H9 (cell line): ENCODE measurements at regions not wholly inside any gene's neighbourhood (a gene's known extent, or its start where the extent isn't known, plus 50 kb on each side); places are given as distances from the start of the nearest gene placed in this dataset.

Source experiments
- DNase-seq: peaks from one replicate; pipeline ENCODE4 v3.0.0-alpha.2; 2017
- H2AFZ ChIP-seq: one replicate; pipeline ENCODE4 v1.6.1; 2013; ENCODE audit warnings: mild to moderate bottlenecking, low read length, control low read depth, moderate library complexity
- H2AK5ac ChIP-seq: 2 replicates; pipeline ENCODE4 v1.6.1; 2013; ENCODE audit warnings: low read length, control low read depth, mixed read lengths; ENCODE audit not compliant: insufficient read length
- H2BK120ac ChIP-seq: one replicate; pipeline ENCODE4 v1.6.1; 2013; ENCODE audit warnings: low read depth, mild to moderate bottlenecking, low read length, control low read depth, inconsistent platforms; ENCODE audit not compliant: poor library complexity, severe bottlenecking
- H2BK12ac ChIP-seq: 2 replicates; pipeline ENCODE4 v1.6.1; 2013; ENCODE audit warnings: low read length, control low read depth, mixed read lengths, low read depth; ENCODE audit not compliant: insufficient read length
- H2BK15ac ChIP-seq: 2 replicates; pipeline ENCODE4 v1.6.1; 2013; ENCODE audit warnings: low read depth, low read length, control low read depth
- H2BK20ac ChIP-seq: one replicate; pipeline ENCODE4 v1.6.1; 2013; ENCODE audit warnings: low read depth, mild to moderate bottlenecking, low read length, control low read depth, inconsistent platforms; ENCODE audit not compliant: poor library complexity, severe bottlenecking
- H2BK5ac ChIP-seq: 2 replicates; pipeline ENCODE4 v1.6.1; 2013; ENCODE audit warnings: low read length, control low read depth, mixed read lengths; ENCODE audit not compliant: insufficient read length
- H3K14ac ChIP-seq: 2 replicates; pipeline ENCODE4 v1.6.1; 2013; ENCODE audit warnings: low read length, control low read depth; ENCODE audit not compliant: insufficient read depth
- H3K18ac ChIP-seq: 2 replicates; pipeline ENCODE4 v1.6.1; 2013; ENCODE audit warnings: low read depth, mild to moderate bottlenecking, mixed read lengths, low read length, control low read depth; ENCODE audit not compliant: insufficient read length
- H3K23ac ChIP-seq: 2 replicates; pipeline ENCODE4 v1.6.1; 2013; ENCODE audit warnings: low read length, control low read depth, mixed read lengths, low read depth; ENCODE audit not compliant: insufficient read length
- H3K23me2 ChIP-seq: 2 replicates; pipeline ENCODE4 v1.6.1; 2013; ENCODE audit warnings: low read depth, mild to moderate bottlenecking, mixed read lengths, low read length, control low read depth; ENCODE audit not compliant: insufficient read length, poor library complexity, severe bottlenecking
- H3K27ac ChIP-seq: 2 replicates; pipeline ENCODE4 v1.5.1; 2013; ENCODE audit warnings: low read length, control low read depth, mixed read lengths, low read depth; ENCODE audit not compliant: insufficient read length
- H3K27me3 ChIP-seq: 2 replicates; pipeline ENCODE4 v1.6.1; 2013; ENCODE audit warnings: low read length, control low read depth, inconsistent platforms; ENCODE audit not compliant: insufficient read depth
- H3K4ac ChIP-seq: 2 replicates; pipeline ENCODE4 v1.6.1; 2013; ENCODE audit warnings: low read depth, mild to moderate bottlenecking, control low read depth, inconsistent platforms, low read length, moderate library complexity
- H3K4me1 ChIP-seq: 2 replicates; pipeline ENCODE4 v1.6.1; 2013; ENCODE audit warnings: low read length, control low read depth, inconsistent platforms; ENCODE audit not compliant: insufficient read depth
- H3K4me2 ChIP-seq: 2 replicates; pipeline ENCODE4 v1.6.1; 2013; ENCODE audit warnings: low read length, control low read depth, mixed read lengths; ENCODE audit not compliant: insufficient read length, insufficient read depth
- H3K56ac ChIP-seq: 2 replicates; pipeline ENCODE4 v1.6.1; 2013; ENCODE audit warnings: low read depth, mild to moderate bottlenecking, mixed read lengths, low read length, control low read depth; ENCODE audit not compliant: insufficient read length
- H3K79me1 ChIP-seq: 2 replicates; pipeline ENCODE4 v1.6.1; 2013; ENCODE audit warnings: low read depth, mild to moderate bottlenecking, moderate library complexity, low read length, control low read depth, inconsistent platforms; ENCODE audit not compliant: insufficient read depth, poor library complexity, severe bottlenecking
- H3K79me2 ChIP-seq: 2 replicates; pipeline ENCODE4 v1.6.1; 2013; ENCODE audit warnings: low read length, control low read depth, inconsistent platforms; ENCODE audit not compliant: insufficient read depth
- H3K9ac ChIP-seq: 2 replicates; pipeline ENCODE4 v1.6.1; 2013; ENCODE audit warnings: low read length, control low read depth, mixed read lengths; ENCODE audit not compliant: insufficient read length; ENCODE audit errors: extremely low read depth
- H3K9me3 ChIP-seq: one replicate; pipeline ENCODE4 v1.6.1; 2013; ENCODE audit warnings: low read depth, low read length, inconsistent platforms; ENCODE audit not compliant: control insufficient read depth
- H3T11ph ChIP-seq: one replicate; pipeline ENCODE4 v1.6.1; 2013; ENCODE audit warnings: mild to moderate bottlenecking, low read length, control low read depth, inconsistent platforms
- H4K20me1 ChIP-seq: one replicate; pipeline ENCODE4 v1.6.1; 2013; ENCODE audit not compliant: control insufficient read depth, insufficient read length, insufficient read depth
- H4K5ac ChIP-seq: 2 replicates; pipeline ENCODE4 v1.6.1; 2013; ENCODE audit warnings: low read depth, mild to moderate bottlenecking, mixed read lengths, low read length, control low read depth; ENCODE audit not compliant: insufficient read length
- H4K8ac ChIP-seq: replicated peaks from 2 replicates; pipeline ENCODE4 v1.6.1; 2013; ENCODE audit warnings: low read length, control low read depth, mixed read lengths, low read depth; ENCODE audit not compliant: insufficient read length
- H4K91ac ChIP-seq: 2 replicates; pipeline ENCODE4 v1.6.1; 2013; ENCODE audit warnings: low read depth, mild to moderate bottlenecking, moderate library complexity, mixed read lengths, low read length, control low read depth; ENCODE audit not compliant: insufficient read length
- H3K27ac Mint-ChIP-seq, 3 experiments: 2 replicates in 2 of 3; 3 replicates in 1 of 3; pipeline ENCODE4 v1.8.0; 2020 to 2021; ENCODE audit warnings: mixed read lengths in 3 of 3, mild to moderate bottlenecking in 1 of 3, moderate library complexity in 1 of 3
- H3K27me3 Mint-ChIP-seq: 2 replicates; pipeline ENCODE4 v1.8.0; 2021; ENCODE audit warnings: low read depth, mild to moderate bottlenecking, moderate library complexity, mixed read lengths
- H3K36me3 Mint-ChIP-seq, 3 experiments: 2 replicates in 2 of 3; 3 replicates in 1 of 3; pipeline ENCODE4 v1.8.0; 2020 to 2021; ENCODE audit warnings: low read depth in 3 of 3, mixed read lengths in 3 of 3; ENCODE audit not compliant: insufficient read depth in 1 of 3
- H3K4me1 Mint-ChIP-seq, 2 experiments: 2 replicates each; pipeline ENCODE4 v1.8.0; 2020; ENCODE audit warnings: mixed read lengths in 2 of 2
- H3K4me3 Mint-ChIP-seq, 2 experiments: 2 replicates in 1 of 2; 3 replicates in 1 of 2; pipeline ENCODE4 v1.8.0; 2020 to 2021; ENCODE audit warnings: mild to moderate bottlenecking in 2 of 2, mixed read lengths in 2 of 2, moderate library complexity in 1 of 2
- H3K9me3 Mint-ChIP-seq, 2 experiments: 2 replicates in 1 of 2; 3 replicates in 1 of 2; pipeline ENCODE4 v1.8.0; 2020; ENCODE audit warnings: mild to moderate bottlenecking in 2 of 2, mixed read lengths in 2 of 2, moderate library complexity in 1 of 2
- CTCF ChIP-seq: fragments of 200-600 bp; sonication (generic); conservative IDR thresholded peaks from 3 replicates; pipeline ENCODE4 v1.8.0; 2021; ENCODE audit warnings: antibody characterized with exemption, mild to moderate bottlenecking
- WGBS: extraction: QIAGEN DNeasy Blood & Tissue Kit; methylation state at CpG from one replicate; pipeline ENCODE4 v1.1.7; 2013; ENCODE audit warnings: missing lambda C conversion rate, low lambda C conversion rate, mixed read lengths; ENCODE audit not compliant: insufficient read length; ENCODE audit errors: extremely low coverage; 5-methylcytosine and 5-hydroxymethylcytosine counted together

DNA sequence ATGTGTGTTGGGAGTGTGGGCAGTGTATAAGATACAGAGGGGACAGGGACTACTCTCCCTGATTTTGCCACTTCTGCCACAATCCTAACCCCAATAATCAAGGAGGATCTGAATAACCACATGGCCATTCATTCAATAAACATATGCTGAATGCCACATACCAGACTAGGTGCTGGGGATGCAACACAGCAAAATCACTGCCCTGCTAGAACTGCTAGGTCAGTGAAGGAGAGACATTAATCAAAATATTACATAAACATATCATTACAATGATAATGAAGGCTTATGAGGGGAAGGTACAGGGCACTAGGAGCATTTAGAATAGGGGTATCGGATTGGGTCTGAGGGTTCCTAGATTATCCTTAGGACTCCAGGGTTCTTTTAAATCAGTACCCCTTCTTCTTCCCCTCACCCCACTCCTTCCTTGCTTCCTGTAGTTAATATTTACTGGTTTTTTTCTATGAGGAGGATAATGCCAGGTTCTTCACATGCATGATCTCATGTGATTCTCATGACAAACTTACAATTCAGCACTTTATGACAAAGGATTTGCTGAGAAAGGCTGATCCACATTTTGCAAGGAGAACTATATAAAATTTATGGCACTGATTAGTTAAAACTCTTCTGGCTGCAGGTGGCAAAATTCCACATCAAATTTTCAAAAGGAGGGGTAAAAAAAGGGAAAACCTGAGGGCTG lies 56.4 kb upstream of the PCBP1 start:
- no peaks in the 10 kb centered on the region for H3K79me2 ChIP-seq
- no peak for TF ChIP-seq CTCF
- Mint-ChIP-seq H3K36me3 (no peaks in the 10 kb centered on the region; a peak in 2 of 7 replicates), H3K27me3 (peaks cover 1% of the 10 kb centered on the region; the same call in 1 of the 2 replicates), H3K9me3 (no peaks in the 10 kb centered on the region), H3K4me3 (no peak overlapping the region), H3K27ac (peak overlapping the region in 2 of 3 experiments; percentile 80 to 91; a peak in 4 of 7 replicates), H3K4me1 (peaks cover 19 to 24% of the 10 kb centered on the region in 2 experiments)
- H3K23me2 ChIP-seq, result no peaks in the 10 kb centered on the region
- no peak overlapping the region for H3K9ac ChIP-seq
- no peak overlapping the region for H2BK12ac ChIP-seq
- no peak overlapping the region for H2AK5ac ChIP-seq
- H3K18ac ChIP-seq, result no peak overlapping the region
- DNase-seq, result no peak
- H2BK5ac ChIP-seq, result no peak overlapping the region
- no peak overlapping the region for H4K8ac ChIP-seq
- no peaks in the 10 kb centered on the region for H3K79me1 ChIP-seq
- no peak overlapping the region for H4K91ac ChIP-seq
- no peak overlapping the region for H4K5ac ChIP-seq
- WGBS, result no CpG with 5 or more reads among the region's 1 CpG
- 0 out of 2 replicates have a peak, but pooled peaks cover 3% of the 10 kb centered on the region for H3K4me1 ChIP-seq
- H2BK120ac ChIP-seq, result no peak overlapping the region
- H3K4ac ChIP-seq, result no peak overlapping the region
- no peak overlapping the region for H3T11ph ChIP-seq
- H3K9me3 ChIP-seq, result no peaks in the 10 kb centered on the region
- H3K4me2 ChIP-seq, result no peak overlapping the region
- no peaks in the 10 kb centered on the region for H3K27me3 ChIP-seq
- no peaks in the 10 kb centered on the region for H4K20me1 ChIP-seq
- H2AFZ ChIP-seq, result no peak overlapping the region
- H3K14ac ChIP-seq, result no peak overlapping the region
- H3K23ac ChIP-seq, result no peak overlapping the region
- H2BK15ac ChIP-seq, result no peak overlapping the region
- H2BK20ac ChIP-seq, result no peak overlapping the region
- H3K27ac ChIP-seq, result no peak overlapping the region
- no peak overlapping the region for H3K56ac ChIP-seq
